Astrocyte of the hippocampus (primary cell): ENCODE measurements at regions not wholly inside any gene's neighbourhood (a gene's known extent, or its start where the extent isn't known, plus 50 kb on each side); places are given as distances from the start of the nearest gene placed in this dataset.
"Not testable (repeated sequence)": the region's sequence is repeated elsewhere in the genome, so short reads cannot be mapped to it uniquely, and the experiment has no call there.

ENCODE experiments used
- DNase-seq: peaks from one replicate; pipeline ENCODE4 v3.0.0; 2011; ENCODE audit warnings: low read depth, low spot score

GRCh38 chr3:106529738-106530137 is 660.9 kb upstream of the CBLB start:
- no peak for DNase-seq

DNA sequence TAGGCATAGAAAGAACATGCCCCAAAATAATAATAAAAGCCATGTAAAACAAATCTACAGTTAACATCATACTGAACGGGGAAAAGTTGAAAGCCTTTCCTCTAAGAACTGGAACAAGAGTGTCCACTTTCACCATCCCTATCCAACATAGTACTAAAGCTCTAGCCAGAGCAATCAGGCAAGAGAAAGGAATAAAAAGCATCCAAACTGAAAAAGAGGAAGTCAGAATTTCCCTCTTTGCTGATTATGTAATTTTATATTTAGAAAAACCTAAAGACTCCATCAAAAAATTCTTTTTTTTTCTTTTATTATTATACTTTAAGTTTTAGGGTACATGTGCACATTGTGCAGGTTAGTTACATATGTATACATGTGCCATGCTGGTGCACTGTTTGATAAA is 661.6 kb upstream of the CBLB start:
- DNase-seq = no peak

GRCh38 chr3:106531771-106532329 is 663.0 kb upstream of the CBLB start:
- DNase-seq = not testable (repeated sequence)

GRCh38 chr3:106533093-106533787 is 664.4 kb upstream of the CBLB start:
- no peak for DNase-seq

- no peak for DNase-seq
Measured at GRCh38 chr3:106533788-106534160, 665.0 kb upstream of the CBLB start.

DNA sequence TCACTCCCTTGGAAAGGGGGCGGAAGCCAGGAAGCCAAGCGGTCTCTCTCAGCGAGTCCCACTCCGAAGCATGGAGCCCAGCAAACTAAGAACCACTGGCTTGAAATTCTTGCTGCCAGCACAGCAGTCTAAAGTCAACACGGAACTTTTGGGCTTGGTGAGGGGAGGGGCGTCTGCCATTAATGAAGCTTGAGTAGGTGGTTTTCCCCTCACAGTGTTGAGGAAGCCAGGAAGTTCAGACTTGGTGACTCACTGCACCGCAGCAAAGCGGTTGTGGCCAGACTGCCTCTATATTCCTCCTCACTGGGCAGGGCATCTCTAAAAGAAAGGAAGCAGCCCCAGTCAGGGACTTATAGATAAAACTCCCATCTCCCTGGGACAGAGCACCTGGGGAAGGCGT is 665.4 kb upstream of the CBLB start:
- DNase-seq = peak; percentile 91

GRCh38 chr3:106540743-106541142 is 671.9 kb upstream of the CBLB start:
- DNase-seq = no peak

GRCh38 chr3:106542101-106542769 is 673.4 kb upstream of the CBLB start:
- peak; percentile 28 for DNase-seq

GRCh38 chr3:106552351-106553043 is 683.7 kb upstream of the CBLB start:
- no peak for DNase-seq

DNA sequence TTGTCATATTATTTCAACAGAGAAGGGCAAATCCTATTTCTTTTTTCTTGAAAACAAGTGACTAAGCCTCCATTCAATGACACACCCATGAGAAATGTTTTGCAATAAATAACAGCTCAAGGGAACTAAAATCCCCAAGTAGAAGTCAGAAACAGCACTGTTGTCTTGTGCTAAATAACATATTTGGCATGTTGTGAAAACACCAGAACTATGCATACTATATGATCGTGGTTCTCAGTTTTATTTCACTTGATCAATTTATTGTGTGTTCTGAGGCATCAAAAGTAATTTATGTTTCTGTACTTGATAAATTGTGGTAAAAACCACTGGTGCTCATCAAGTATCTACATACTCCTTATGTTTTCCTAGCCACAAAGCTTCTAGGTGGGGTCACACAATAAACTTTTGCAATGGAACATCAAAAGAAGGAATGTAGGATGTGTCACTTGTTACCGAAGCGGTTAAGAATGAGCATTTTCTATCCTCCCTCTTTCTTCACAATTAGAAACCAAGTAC is 691.7 kb upstream of the CBLB start:
- DNase-seq = peak; percentile 74

DNA sequence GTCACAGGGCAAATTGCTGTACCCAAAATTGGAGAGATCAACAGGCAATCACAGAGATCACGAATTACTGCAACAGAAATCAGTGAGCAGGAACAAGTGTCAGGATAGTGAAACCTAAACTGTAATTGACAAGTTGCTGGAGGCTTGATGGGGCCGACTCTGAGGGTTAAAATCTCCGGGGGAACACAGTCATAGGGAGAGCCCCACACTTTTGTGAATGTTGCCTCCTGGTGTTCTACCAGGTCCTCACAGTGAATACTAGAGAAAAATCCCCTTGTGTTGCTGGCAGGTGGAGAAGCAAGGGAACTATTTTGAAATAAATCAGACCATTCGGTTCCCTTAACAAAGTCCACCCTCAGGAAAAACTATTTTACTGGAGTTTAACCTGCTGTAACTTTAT is 697.5 kb upstream of the CBLB start:
- no peak for DNase-seq

- no peak for DNase-seq
Measured at GRCh38 chr3:106570426-106570825, 701.6 kb upstream of the CBLB start.

DNA sequence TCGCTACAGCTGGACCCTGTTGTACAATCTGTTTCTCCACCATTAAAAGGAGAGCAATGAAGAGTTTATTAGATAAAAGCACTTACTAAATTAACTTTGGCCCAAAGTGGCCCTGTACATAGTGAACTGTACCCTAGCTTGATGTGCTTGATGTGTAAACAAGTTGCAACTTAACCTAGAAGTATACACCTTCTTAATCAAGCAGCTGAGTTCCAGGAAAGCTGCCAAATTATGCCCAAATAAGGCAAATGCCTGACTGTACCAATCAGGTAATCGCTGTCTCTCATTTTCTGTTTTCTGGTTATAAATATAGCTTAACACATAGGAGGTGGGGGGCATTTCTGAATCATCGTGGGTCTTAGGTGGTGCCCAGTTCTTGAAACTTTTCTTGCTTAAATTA is 704.8 kb upstream of the CBLB start:
- no peak for DNase-seq

DNA sequence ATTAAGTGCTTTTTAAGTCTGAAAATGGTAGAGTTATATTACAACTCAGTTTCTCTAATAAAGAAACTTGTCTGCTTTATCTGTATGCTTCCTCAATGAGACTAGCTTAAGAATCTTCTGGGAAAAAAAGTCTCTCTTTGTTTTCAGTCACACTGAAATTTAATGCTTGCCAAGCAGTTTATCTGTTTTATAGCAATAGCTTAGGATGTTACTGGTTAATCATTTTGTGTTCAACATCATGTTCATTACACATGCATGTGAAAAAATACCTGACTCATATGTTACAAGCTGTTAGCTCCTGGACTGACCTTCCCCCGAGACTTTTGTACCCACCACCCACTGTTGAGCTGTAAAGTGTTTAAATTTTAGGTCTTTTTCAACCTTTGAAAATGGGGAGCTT is 706.2 kb upstream of the CBLB start:
- no peak for DNase-seq

DNA sequence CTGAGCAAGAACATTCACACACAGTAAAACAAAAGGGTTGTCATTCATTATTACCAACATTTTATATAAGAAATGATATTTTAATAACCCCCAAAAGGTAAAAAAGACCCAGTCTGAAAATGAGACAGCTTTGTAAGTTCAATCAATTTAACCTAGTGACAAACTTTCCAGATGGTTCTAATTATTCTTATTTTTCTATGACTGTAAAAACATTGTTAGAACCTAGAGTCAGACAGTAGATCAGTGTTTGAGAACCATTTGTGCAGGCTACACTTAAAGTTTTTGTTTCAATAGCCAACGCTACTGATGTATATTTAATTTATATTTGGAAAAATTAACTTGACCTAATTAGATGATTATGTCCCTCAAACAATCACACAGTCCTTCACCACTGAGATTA is 708.4 kb upstream of the CBLB start:
- DNase-seq = no peak

DNA sequence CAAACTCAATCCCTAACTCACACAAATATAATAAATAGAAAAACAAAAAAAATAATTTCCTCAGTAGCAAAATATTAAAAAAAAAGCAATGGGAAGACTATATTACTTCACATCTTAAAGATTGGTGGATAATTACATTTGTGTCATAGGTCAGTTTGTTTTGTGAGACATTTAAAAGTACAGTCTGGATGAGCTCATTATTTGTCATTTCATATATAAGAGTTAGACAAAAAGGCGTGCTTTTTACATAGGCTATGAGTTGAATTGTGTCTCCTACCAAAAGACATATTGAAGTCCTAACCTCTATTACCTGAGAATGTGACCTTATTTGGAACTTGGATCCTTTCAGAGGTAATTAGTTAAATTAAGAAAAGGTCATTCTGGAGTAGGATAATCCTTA is 710.1 kb upstream of the CBLB start:
- DNase-seq = no peak

GRCh38 chr3:106582151-106582550 is 713.3 kb upstream of the CBLB start:
- no peak for DNase-seq

GRCh38 chr3:106587551-106587950 is 718.7 kb upstream of the CBLB start:
- DNase-seq = no peak

DNA sequence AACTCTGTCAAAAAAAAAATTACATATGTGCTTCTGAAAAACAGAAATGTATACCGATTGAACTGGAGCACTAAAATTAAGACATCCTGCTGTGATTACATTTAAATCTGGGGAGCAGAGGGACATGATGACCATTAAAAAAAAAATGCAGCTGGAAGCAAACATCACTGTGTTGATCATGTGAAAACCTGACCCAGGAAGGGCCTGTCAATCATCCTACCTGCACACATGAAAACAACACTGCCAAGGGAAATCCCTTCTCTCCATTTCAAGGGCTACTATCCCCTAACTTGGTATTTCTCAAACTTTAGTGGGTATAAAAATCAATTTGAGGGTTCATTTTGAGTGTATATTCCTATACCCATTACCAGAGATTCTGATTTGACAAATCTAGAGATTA is 719.9 kb upstream of the CBLB start:
- DNase-seq = no peak

DNA sequence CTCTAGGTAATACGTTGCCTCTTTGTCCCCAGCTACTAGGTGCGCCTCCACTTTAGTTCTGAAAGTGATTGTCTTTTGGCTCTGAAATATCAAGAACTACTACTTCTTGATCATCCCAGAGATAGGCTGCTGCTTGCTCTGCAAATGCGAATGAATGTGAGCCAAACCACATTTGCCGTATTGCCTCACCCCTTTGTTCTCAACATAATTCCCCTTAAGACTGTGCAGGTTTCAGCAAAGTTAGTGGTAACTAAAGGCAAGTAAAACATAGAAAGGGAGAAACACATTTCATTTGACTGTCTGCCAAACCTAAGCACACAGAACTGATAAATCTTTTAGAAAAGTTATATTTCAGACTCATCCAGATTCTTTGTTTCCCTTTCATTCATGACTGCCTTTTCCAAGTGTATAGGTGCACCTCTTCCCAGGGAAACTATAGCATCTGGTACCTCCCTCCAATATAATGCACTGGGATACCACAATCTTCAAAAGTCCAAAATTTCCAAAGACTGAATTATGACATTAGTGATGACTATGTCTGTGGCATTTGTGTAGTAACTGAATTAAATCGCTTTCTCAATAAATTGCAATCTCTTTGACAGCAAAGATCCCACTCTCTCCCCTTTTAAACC is 720.6 kb upstream of the CBLB start:
- DNase-seq = peak; percentile 76

DNA sequence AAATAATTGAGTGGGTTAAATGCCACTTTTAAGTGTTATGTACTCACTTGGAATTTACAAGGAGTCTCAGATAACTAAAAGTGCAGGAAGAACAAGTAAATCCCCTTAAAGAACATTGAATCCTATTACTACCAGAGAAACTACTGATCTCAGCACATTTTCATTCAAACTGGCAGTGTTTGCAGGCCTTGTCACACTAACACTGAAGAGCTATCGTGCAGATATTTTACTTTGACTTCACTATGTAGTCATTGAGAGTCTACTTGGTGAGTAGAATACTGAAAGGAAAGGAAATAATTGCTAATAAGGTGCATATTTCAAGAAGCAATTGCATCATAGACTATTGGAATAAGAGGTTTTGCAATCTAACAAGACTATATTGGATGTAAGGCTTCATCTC is 721.4 kb upstream of the CBLB start:
- no peak for DNase-seq

GRCh38 chr3:106593381-106593780 is 724.6 kb upstream of the CBLB start:
- DNase-seq = no peak
